HEK293 (cell line): ENCODE measurements at regions not wholly inside any gene's neighbourhood (a gene's known extent, or its start where the extent isn't known, plus 50 kb on each side); places are given as distances from the start of the nearest gene placed in this dataset.

Source experiments
- CTCF ChIA-PET: fragments of 350-600 bp; formaldehyde crosslinking; extraction: SDS; loops from one replicate; lab custom pipeline; 2021; ENCODE audit warnings: antibody characterized with exemption; lab: Yijun Ruan, JAX
- POLR2A ChIA-PET: fragments of 300-600 bp; formaldehyde crosslinking; extraction: SDS; loops from one replicate; lab custom pipeline; 2020; ENCODE audit warnings: antibody characterized with exemption, inconsistent platforms; lab: Yijun Ruan, JAX
- H3K27ac ChIP-seq: fragments of 200-500 bp; sonication (Bioruptor generic); 2 replicates; pipeline ENCODE4 v1.5.1; 2014; ENCODE audit warnings: low read depth, low read length, control low read depth, inconsistent platforms; ENCODE audit errors: extremely low read depth
- H3K36me3 ChIP-seq, 2 experiments: fragments of 200-500 bp in 1 of 2; sonication (Bioruptor generic) in 1 of 2; 1 replicate in 1 of 2; 2 replicates in 1 of 2; pipeline ENCODE4 v1.5.1; 2014 to 2017; ENCODE audit warnings: inconsistent platforms in 2 of 2, low read length in 2 of 2; ENCODE audit not compliant: control insufficient read depth in 2 of 2, insufficient read depth in 1 of 2
- H3K4me1 ChIP-seq: fragments of 200-500 bp; sonication (Bioruptor generic); 2 replicates; pipeline ENCODE4 v1.5.1; 2014; ENCODE audit warnings: mild to moderate bottlenecking, low read length, inconsistent platforms; ENCODE audit not compliant: control insufficient read depth, insufficient read depth
- H3K4me3 ChIP-seq: 2 replicates; pipeline ENCODE4 v1.5.1; 2011; ENCODE audit warnings: low read depth, mild to moderate bottlenecking, control low read depth, low read length, moderate library complexity
- H3K9me3 ChIP-seq: fragments of 200-500 bp; sonication (Bioruptor generic); 2 replicates; pipeline ENCODE4 v1.5.1; 2014; ENCODE audit warnings: low read depth, low read length, inconsistent platforms; ENCODE audit not compliant: control insufficient read depth, insufficient read depth
- FEZF1 ChIP-seq: fragments of 450-650 bp; formaldehyde crosslinking; IDR thresholded peaks from 2 replicates; pipeline ENCODE4 v1.5.1; 2016; ENCODE audit warnings: missing biosample characterization, missing genetic modification characterization
- KLF16 ChIP-seq: fragments of 450-650 bp; formaldehyde crosslinking; IDR thresholded peaks from 2 replicates; pipeline ENCODE4 v1.5.1; 2017; ENCODE audit warnings: missing biosample characterization, missing genetic modification characterization
- KLF7 ChIP-seq: fragments of 450-650 bp; formaldehyde crosslinking; IDR thresholded peaks from 2 replicates; pipeline ENCODE4 v1.5.1; 2016; ENCODE audit warnings: missing biosample characterization, missing genetic modification characterization, borderline replicate concordance
- SCRT2 ChIP-seq: fragments of 450-650 bp; formaldehyde crosslinking; IDR thresholded peaks from 2 replicates; pipeline ENCODE4 v1.5.1; 2016; ENCODE audit warnings: missing biosample characterization, missing genetic modification characterization
- SP2 ChIP-seq: fragments of 450-650 bp; formaldehyde crosslinking; IDR thresholded peaks from 2 replicates; pipeline ENCODE4 v1.5.1; 2016; ENCODE audit warnings: missing biosample characterization, missing genetic modification characterization
- ZBTB10 ChIP-seq: fragments of 450-650 bp; formaldehyde crosslinking; IDR thresholded peaks from 2 replicates; pipeline ENCODE4 v1.5.1; 2016; ENCODE audit warnings: missing biosample characterization, missing genetic modification characterization
- ZFP3 ChIP-seq: fragments of 450-650 bp; formaldehyde crosslinking; IDR thresholded peaks from 2 replicates; pipeline ENCODE4 v1.5.1; 2016; ENCODE audit warnings: low read depth, missing biosample characterization, missing genetic modification characterization
- ZFP37 ChIP-seq: fragments of 450-650 bp; formaldehyde crosslinking; IDR thresholded peaks from 2 replicates; pipeline ENCODE4 v1.5.1; 2016; ENCODE audit warnings: missing biosample characterization, missing genetic modification characterization
- ZFP41 ChIP-seq: fragments of 450-650 bp; formaldehyde crosslinking; IDR thresholded peaks from 2 replicates; pipeline ENCODE4 v1.5.1; 2016; ENCODE audit warnings: missing biosample characterization, missing genetic modification characterization, borderline replicate concordance
- ZNF175 ChIP-seq: fragments of 450-650 bp; formaldehyde crosslinking; IDR thresholded peaks from 2 replicates; pipeline ENCODE4 v1.5.1; 2016; ENCODE audit warnings: missing biosample characterization, missing genetic modification characterization
- ZNF23 ChIP-seq: fragments of 450-650 bp; formaldehyde crosslinking; IDR thresholded peaks from 2 replicates; pipeline ENCODE4 v1.5.1; 2016; ENCODE audit warnings: missing biosample characterization, missing genetic modification characterization, borderline replicate concordance
- ZNF239 ChIP-seq: fragments of 450-650 bp; formaldehyde crosslinking; IDR thresholded peaks from 2 replicates; pipeline ENCODE4 v1.5.1; 2016; ENCODE audit warnings: missing biosample characterization, missing genetic modification characterization
- ZNF266 ChIP-seq: fragments of 450-650 bp; formaldehyde crosslinking; IDR thresholded peaks from 2 replicates; pipeline ENCODE4 v1.5.1; 2016; ENCODE audit warnings: missing biosample characterization, missing genetic modification characterization, low read depth
- ZNF37A ChIP-seq: fragments of 450-650 bp; IDR thresholded peaks from 2 replicates; pipeline ENCODE4 v1.5.1; 2018; ENCODE audit warnings: missing biosample characterization, missing genetic modification characterization
- ZNF433 ChIP-seq: fragments of 450-650 bp; formaldehyde crosslinking; IDR thresholded peaks from 2 replicates; pipeline ENCODE4 v1.5.1; 2016; ENCODE audit warnings: missing biosample characterization, missing genetic modification characterization, low read depth
- ZNF473 ChIP-seq: fragments of 450-650 bp; formaldehyde crosslinking; IDR thresholded peaks from 2 replicates; pipeline ENCODE4 v1.5.1; 2017; ENCODE audit warnings: missing biosample characterization, missing genetic modification characterization
- ZNF510 ChIP-seq: fragments of 450-650 bp; formaldehyde crosslinking; IDR thresholded peaks from 2 replicates; pipeline ENCODE4 v1.5.1; 2018; ENCODE audit warnings: mild to moderate bottlenecking, missing genetic modification characterization, missing biosample characterization; ENCODE audit not compliant: insufficient replicate concordance
- ZNF548 ChIP-seq: fragments of 450-650 bp; formaldehyde crosslinking; IDR thresholded peaks from 2 replicates; pipeline ENCODE4 v1.5.1; 2016; ENCODE audit warnings: missing biosample characterization, missing genetic modification characterization
- ZNF596 ChIP-seq: fragments of 450-650 bp; IDR thresholded peaks from 2 replicates; pipeline ENCODE4 v1.5.0; 2018; ENCODE audit warnings: missing biosample characterization, mild to moderate bottlenecking, missing genetic modification characterization, moderate library complexity
- ZNF610 ChIP-seq: fragments of 450-650 bp; formaldehyde crosslinking; IDR thresholded peaks from 2 replicates; pipeline ENCODE4 v1.5.1; 2016; ENCODE audit warnings: missing biosample characterization, missing genetic modification characterization, borderline replicate concordance
- ZNF626 ChIP-seq: fragments of 450-650 bp; sonication (Bioruptor Pico); formaldehyde crosslinking; IDR thresholded peaks from 2 replicates; pipeline ENCODE4 v1.5.1; 2018; ENCODE audit warnings: missing biosample characterization, missing genetic modification characterization, inconsistent platforms
- ZNF664 ChIP-seq: fragments of 450-650 bp; formaldehyde crosslinking; IDR thresholded peaks from 2 replicates; pipeline ENCODE4 v1.5.1; 2016; ENCODE audit warnings: missing biosample characterization, missing genetic modification characterization
- ZNF776 ChIP-seq: fragments of 450-650 bp; formaldehyde crosslinking; IDR thresholded peaks from 2 replicates; pipeline ENCODE4 v1.5.0; 2017; ENCODE audit warnings: missing biosample characterization, missing genetic modification characterization, borderline replicate concordance
- ZNF785 ChIP-seq: fragments of 450-650 bp; formaldehyde crosslinking; IDR thresholded peaks from 2 replicates; pipeline ENCODE4 v1.5.1; 2016; ENCODE audit warnings: missing biosample characterization, missing genetic modification characterization
- ZNF843 ChIP-seq: fragments of 450-650 bp; formaldehyde crosslinking; IDR thresholded peaks from 2 replicates; pipeline ENCODE4 v1.5.1; 2016; ENCODE audit warnings: missing biosample characterization, missing genetic modification characterization
- TF ChIP-seq, protein P1 (sequence below): fragments of 450-650 bp; formaldehyde crosslinking; IDR thresholded peaks from 2 replicates; pipeline ENCODE4 v1.5.1; 2017; ENCODE audit warnings: missing biosample characterization, missing genetic modification characterization

DNA sequence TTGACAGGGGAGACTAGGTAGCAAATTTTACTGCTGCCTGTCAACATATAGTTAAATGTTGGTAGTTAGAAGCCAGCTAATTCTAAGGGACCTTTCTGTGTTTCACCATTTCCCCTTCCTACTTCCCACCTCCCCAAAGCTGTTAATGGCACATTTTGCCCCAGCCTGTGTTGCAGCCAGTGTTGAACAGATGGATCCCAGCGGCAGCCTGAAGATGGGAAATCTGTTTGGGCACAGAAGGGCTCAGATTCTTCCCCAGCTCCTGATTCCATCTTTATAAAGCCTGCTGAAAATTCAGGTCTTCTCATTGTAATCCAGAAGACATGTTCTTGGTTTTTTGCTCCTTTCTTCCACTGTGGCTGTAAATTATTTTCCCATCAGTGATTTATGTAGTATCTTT is 89.0 kb downstream of the SPRY1 start:
- TF ChIP-seq ZNF37A (no peak), ZNF664 (tag by site-specific recombination) (no peak), ZNF473 (tag by site-specific recombination) (no peak), ZNF785 (tag by site-specific recombination) (no peak), ZBTB10 (tag by site-specific recombination) (no peak), ZNF510 (tag by site-specific recombination) (no peak), ZNF843 (tag by site-specific recombination) (no peak), ZFP41 (no peak), ZNF626 (tag by site-specific recombination) (no peak), ZNF23 (tag by site-specific recombination) (no peak), ZNF433 (tag by site-specific recombination) (no peak), ZFP37 (tag by site-specific recombination) (no peak), ZNF610 (tag by site-specific recombination) (no peak), ZNF266 (tag by site-specific recombination) (no peak), ZNF239 (tag by site-specific recombination) (no peak)
- Histone ChIP-seq H3K4me1 (peaks cover 4% of the 10 kb centered on the region; the same call in 1 of the 2 replicates), H3K9me3 (no peaks in the 10 kb centered on the region), H3K36me3 (no peaks in the 10 kb centered on the region), H3K27ac (no peak overlapping the region), H3K4me3 (no peak overlapping the region)
- CTCF ChIA-PET = no interaction called here
- POLR2A ChIA-PET = no interaction called here

DNA sequence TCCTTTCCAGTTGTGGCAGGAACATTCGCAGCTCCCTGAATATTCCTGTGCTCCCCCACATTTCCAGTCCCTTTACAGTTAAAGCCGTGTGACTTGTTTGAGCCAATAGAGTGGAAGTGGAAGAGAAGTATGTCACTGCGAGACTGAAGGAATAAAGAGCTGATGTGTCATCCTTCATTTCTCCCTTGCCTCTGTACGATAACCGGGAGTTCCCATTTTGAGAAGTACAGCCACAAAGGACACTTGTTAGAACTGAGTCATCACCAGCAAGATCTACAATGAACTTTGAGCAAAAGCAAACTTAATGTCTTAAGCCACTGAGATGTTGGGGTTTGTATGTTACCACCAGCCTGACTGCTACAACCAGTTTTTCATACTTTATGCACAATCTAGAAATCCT is 92.3 kb downstream of the SPRY1 start:
- POLR2A ChIA-PET = no interaction called here
- no peak overlapping the region for H3K27ac ChIP-seq

GRCh38 chr4:123495530-123495929 is 98.9 kb downstream of the SPRY1 start:
- Histone ChIP-seq H3K9me3 (no peaks in the 10 kb centered on the region), H3K4me1 (no peaks in the 10 kb centered on the region), H3K27ac (no peak overlapping the region), H3K4me3 (no peak overlapping the region), H3K36me3 (no peaks in the 10 kb centered on the region)
- ChIA-PET CTCF (no interaction called here), POLR2A (no interaction called here)
- TF ChIP-seq ZNF843 (tag by site-specific recombination) (no peak), FEZF1 (no peak), ZNF433 (tag by site-specific recombination) (no peak), KLF7 (no peak), SP2 (no peak), ZNF548 (no peak), ZNF175 (tag by site-specific recombination) (no peak), ZFP3 (tag by site-specific recombination) (no peak), KLF16 (tag by site-specific recombination) (no peak), ZNF596 (tag by site-specific recombination) (no peak)
- TF ChIP-seq, protein P1, sequence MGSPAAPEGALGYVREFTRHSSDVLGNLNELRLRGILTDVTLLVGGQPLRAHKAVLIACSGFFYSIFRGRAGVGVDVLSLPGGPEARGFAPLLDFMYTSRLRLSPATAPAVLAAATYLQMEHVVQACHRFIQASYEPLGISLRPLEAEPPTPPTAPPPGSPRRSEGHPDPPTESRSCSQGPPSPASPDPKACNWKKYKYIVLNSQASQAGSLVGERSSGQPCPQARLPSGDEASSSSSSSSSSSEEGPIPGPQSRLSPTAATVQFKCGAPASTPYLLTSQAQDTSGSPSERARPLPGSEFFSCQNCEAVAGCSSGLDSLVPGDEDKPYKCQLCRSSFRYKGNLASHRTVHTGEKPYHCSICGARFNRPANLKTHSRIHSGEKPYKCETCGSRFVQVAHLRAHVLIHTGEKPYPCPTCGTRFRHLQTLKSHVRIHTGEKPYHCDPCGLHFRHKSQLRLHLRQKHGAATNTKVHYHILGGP (tag by site-specific recombination) = no peak

More for the DNA sequence above, 92.3 kb downstream of the SPRY1 start:
- Histone ChIP-seq H3K4me3 (no peak overlapping the region), H3K36me3 (no peaks in the 10 kb centered on the region), H3K9me3 (no peaks in the 10 kb centered on the region), H3K4me1 (peaks cover 4% of the 10 kb centered on the region; the same call in 1 of the 2 replicates)
- TF ChIP-seq SCRT2 (peak; percentile 16; the same call in 1 of the 2 replicates), ZNF776 (no peak)
- CTCF ChIA-PET = no interaction called here
